Lung microvascular endothelial cell (primary cell): ENCODE measurements at regions not wholly inside any gene's neighbourhood (a gene's known extent, or its start where the extent isn't known, plus 50 kb on each side); places are given as distances from the start of the nearest gene placed in this dataset.
"Not testable (repeated sequence)": the region's sequence is repeated elsewhere in the genome, so short reads cannot be mapped to it uniquely, and the experiment has no call there.

ENCODE experiments used
- DNase-seq, 2 donors: peaks; one replicate each; pipeline versions ENCODE4 v3.0.0 to v3.0.0-alpha.2; 2010; ENCODE audit warnings: low read depth in 2 of 2

DNA sequence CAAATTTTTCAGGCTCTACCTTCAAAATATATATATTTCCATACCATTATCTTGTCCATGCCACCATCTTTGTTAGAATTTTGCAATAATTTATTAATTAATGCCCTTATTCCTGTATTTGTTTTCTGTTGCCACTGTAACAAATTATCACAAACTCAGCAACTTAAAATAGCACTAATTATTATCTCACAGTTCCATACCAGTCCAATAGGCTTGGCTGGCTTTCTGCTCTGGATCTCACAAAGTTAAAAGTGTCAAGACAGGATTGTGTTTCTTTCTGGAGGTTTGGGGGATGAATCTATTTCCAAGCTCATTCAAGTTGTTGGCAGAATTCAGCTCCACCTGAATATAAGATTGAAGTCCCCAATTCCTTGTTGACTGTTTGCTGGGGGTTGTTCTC is 58.6 kb upstream of the SLC38A4 start:
- DNase-seq = no peak

DNA sequence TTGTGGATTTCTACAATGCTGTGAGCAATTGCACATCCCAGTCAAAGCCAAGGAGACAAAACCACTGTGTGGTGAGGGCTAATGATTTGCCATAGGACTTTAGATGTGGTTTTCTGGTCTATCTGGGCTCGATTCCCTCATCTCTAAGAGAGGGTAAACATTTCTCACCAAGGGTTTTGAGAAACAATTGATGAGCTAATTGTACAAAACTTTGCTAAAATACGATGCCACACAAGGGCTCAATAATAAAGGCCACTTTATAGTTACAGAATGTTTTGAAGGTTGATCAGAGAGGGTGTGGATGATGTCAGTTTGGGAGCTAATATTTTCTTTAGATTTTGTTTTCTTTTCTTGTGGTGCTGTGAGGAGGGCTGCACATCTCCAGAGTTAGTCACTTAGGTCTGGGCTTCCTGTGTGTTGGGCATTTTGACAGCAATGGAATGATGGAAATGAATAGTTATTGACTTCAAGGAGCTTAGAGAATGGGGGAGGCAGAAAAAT is 60.8 kb upstream of the SLC38A4 start:
- peak in 1 of 2 donors; percentile 9 for DNase-seq

DNA sequence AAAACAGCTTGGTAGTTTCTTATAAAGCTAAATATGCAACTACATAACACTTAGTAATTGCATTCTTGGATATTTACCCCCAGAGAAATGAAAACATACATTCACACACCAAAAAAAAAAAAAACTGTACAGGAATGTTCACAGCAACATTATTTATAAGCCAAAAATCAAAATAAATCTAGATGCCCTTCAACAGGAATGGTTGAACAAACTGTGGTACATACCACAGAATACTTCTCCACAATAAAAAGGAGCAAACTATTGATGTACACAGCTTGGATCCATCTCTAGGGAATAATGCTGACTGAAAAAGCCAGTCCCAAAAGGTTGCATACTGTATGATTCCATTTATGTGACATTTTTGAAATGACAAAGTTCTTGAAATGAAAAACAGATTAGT is 62.1 kb upstream of the SLC38A4 start:
- DNase-seq = no peak

DNA sequence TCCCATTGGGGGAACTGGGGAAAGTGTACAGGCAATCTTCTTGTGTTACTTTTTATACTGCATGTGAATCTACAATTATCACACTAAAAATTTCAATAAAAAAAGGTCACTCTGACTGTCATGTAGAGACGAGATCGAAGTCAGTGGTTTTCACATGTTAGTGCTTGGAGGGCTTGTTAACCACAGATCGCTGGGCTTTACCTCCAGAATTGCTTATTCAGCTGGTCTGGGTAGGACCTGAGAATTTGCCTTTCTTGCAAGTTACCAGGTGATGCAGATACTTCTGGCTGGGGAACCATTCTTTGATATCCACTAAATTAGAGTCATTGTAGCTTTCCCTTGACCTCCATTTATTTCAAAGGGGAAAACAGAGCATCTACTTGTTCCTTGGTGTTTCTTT is 62.8 kb upstream of the SLC38A4 start:
- no peak for DNase-seq

DNA sequence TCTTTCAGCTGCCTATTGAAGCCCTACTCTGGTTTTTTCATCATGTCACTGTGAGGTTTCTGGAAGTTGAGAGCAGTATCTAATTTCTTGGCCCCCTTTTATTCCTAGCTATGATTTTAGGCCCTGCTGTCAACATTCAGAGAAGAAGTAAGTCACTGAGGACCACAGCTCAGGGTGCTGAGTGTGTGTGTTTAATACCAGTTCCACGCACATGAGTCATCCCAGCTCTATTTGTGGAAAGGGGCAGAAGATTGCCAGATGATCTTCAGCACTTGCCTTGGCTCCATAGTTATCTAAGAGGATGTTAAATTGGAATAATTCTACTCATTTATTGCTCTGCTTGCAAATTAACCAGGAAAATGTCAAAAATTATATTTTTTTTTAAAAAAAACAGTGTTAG is 65.5 kb upstream of the SLC38A4 start:
- no peak for DNase-seq

DNA sequence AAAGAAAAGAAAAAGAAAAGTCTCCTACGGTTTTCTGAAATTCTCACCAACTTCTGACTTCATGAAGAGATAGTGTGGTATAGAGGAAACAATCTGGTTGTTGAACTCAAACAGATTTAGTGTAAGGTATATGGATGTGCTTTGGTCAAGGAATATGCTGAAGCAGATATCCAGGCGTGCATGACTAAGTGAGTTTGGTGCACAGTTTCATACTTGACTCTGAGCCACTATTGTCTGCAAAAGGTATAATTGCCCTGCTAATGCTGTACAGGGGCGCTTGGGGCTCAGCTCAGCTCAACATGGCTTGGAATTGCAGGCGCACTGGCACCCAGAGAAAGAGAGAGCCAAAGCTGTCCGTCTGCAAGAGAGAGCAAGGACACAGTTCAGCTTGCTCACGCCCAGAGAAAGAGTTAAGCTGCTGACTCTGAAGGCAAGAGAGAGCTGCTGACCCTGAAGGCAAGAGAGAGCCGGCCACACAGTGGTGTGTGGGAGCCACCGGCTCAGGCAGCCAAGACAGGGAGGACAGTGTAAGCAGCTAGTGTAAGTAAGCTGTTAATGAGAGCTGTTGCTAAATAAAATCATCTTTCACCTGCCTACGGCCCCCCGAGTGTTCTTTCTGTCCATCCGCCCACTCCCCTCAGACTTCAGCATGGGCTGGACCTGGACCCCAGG is 66.4 kb upstream of the SLC38A4 start:
- DNase-seq = no peak

DNA sequence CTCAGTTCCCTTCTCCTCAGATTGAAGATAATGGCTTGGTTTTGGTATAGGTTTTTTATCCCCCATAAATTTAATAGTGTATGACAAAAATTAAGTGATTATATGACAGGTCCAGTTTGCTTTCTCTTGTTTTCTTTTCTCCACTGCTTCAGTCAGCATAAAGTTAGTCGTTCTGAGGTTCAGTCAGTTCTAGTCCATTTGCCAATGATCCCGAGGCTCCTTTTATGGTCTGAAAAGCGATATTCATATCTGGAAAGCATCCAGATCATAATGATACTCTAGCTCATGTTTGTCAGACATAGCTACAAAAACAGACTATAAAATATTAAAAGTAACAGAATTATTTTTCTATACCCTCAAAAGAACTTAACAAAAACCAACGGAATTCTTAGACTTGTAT is 67.1 kb upstream of the SLC38A4 start:
- no peak for DNase-seq

DNA sequence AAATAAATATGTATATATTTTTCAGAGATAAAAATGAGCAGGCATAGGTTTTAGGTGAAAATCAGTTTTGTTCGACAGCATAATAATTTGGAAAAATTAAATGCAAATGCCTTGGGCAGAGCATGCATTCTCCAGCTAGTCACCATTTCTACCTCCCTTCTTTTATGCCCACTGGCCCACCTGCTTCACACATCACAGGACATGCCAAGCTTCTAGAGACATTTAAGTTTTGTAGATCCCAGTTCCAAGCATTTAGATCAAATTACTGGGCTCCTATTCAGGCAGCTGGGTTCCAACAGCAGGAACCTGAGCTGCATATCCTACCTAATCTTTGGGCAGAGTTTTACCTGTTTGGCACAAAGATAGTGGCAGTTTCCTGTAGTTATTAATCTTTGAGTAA is 67.6 kb upstream of the SLC38A4 start:
- no peak for DNase-seq

DNA sequence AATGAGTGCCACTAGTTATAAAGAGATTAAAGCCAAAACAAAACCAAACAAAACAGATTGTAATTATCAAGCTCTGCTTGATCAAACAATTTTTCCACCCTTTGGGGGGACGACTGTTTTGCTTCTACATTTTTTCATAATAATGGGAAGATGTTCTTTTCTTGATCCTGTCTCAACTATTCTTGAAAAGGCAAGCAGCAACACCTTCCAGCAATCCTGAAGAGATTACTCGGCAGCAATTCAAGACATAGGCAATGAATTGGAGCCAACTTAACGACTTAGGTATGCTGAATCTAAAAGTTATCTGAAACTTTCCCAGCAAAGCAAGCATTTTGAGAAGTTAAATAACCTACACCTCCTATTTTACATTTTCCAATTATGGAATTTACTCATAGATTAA is 69.9 kb upstream of the SLC38A4 start:
- DNase-seq = no peak

DNA sequence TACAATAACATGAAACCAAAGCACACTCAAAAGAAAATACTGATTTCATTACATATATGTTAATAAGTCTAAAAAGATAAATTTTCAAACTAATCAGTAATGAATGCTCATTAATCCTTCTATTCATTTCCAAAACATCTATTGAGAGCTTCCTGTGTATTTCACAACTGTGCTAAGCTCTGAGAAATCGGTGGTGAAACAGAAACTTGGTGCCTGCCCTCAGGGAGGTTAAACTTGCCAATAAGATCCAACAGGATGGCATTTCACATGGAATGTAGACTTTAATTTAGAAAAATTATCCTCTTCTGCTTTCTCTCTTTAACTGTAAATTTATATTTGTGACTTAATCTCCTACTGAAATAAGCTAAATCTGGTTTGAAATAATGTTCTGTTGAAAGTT is 70.9 kb upstream of the SLC38A4 start:
- no peak for DNase-seq

DNA sequence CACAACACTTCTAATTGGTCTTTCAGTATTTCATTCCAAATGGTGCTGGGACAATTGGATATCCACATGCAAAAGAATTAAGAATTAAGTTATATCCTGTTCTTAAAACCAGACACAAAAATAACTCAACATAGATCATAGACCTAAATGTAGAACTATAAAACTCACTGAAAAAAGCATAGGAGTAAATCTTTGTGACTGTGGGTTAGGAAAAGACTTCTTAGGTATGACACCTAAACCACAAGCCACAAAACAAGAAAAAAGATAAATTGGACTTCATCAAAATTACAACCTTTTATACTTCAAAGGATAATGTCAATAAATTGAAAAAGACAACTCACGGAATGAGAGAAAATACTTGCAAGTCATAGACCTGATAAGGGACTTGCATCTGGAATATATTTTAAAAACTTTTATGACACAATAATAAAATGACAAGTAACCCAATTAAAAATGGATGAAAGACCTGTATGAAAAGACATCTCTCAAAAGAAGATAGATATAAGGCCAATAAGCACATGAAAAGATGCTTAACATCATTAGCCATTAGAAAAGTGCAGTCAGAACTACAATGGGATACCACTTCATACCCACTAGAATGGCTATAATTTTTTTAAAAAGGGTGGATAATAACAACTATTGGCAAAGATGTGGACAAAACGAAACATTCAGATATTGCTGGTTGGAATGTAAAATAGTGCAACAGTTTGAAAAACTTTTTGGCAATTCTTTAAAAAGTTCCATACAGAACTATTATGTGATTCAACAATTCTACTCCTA is 72.5 kb upstream of the SLC38A4 start:
- DNase-seq = no peak

DNA sequence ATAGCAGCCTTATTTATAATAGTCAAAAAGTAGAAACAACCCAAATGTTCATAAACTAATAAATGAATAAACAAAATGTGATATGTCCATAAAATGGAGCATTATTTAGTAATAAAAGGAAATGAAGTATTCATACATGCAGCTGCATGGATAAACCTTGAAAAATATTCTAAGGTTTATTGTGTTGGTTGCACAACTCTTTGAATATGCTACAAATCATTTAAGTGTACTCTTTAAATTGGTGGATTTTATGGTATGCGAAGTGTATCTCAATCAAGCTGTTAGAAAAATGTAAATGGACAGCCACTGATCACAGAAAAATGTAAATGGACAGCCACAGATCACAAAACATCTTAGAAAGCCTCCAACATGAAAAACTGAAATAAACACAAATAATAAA is 73.2 kb upstream of the SLC38A4 start:
- no peak for DNase-seq

DNA sequence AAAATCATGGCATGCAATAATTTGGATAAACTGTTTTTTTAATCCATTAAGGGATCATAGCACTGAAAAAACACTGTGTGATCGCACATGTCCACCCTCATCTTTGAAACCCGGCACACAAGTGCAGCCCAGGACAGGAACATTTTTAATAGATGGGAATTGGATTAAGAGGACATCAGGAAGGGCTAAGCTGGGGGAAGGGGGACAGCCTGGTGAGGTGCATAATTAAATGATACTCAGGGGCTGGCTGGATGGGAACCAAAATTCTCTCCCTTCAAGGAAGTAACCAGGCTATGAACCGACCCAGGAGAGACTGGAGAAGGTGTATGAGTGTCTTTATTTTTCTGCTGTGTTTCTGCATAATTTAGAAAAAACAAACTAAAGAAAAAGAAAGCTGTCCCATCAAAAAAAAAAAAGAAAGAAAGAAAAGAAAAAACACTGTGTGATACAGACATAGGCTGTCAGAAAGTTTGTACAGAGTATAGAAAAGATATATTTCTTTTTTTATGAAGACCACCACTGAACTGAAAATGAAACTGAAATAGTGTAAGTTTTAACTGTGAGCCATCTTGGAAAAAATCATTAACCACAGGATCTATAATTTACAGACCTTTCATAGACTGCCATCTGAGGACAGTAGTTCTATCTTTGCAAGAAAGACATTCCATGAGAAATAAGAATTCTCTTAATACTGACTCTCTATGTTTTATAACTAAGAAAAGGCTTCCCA is 75.1 kb upstream of the SLC38A4 start:
- no peak for DNase-seq

DNA sequence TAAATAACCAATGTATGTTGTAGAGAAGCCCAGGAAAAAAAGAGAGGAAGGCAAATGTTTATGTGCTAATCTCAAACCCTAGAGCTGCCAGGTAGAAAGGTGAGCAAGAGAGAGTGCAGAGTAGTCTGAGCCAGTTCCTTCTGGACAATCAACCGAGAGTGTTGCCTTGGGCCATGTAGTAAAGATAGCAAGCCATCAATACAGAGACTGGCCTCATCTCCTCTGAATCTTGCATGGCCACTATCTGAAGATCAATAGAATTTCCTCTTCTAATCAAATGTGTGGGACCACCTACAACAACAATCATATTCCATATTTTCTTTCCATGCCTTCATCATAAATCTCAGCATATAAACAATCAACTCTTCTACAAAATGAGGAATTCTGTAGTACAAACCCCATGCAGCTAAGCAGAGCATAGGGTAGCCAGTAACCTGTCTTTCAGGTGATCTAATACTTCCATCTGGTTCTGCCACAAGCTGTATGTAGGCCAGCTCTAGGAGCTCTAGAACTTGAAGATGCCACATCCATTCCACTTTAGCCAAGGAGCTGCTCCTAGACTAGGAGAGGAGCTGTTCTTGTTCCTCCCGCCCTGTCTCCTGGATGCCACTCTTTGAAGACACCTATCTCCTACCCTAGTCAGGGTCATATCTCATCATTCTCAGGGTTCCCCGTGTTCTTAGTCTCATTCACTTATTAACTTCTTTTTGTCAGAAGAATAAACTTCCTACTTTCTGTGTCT is 75.8 kb upstream of the SLC38A4 start:
- no peak for DNase-seq

DNA sequence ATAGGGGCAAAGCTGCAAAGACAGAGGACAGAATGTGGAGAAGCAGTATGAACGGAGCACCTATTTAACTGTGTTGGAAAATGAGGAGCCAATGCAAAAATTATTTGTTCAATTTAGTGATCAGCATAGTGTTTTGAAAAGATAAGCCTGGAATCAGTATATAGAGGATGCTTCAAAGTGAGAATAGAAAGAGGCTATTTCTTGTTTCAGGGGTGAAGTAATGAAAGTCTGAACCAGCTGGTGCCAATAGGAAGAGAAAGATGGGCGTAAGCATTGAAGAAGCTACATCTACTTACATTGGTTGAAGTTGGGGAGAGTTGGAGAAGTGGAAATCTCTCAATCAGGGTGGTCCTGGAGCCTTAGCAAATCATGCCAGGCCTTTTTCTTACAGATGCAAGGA is 77.3 kb upstream of the SLC38A4 start:
- DNase-seq = no peak

DNA sequence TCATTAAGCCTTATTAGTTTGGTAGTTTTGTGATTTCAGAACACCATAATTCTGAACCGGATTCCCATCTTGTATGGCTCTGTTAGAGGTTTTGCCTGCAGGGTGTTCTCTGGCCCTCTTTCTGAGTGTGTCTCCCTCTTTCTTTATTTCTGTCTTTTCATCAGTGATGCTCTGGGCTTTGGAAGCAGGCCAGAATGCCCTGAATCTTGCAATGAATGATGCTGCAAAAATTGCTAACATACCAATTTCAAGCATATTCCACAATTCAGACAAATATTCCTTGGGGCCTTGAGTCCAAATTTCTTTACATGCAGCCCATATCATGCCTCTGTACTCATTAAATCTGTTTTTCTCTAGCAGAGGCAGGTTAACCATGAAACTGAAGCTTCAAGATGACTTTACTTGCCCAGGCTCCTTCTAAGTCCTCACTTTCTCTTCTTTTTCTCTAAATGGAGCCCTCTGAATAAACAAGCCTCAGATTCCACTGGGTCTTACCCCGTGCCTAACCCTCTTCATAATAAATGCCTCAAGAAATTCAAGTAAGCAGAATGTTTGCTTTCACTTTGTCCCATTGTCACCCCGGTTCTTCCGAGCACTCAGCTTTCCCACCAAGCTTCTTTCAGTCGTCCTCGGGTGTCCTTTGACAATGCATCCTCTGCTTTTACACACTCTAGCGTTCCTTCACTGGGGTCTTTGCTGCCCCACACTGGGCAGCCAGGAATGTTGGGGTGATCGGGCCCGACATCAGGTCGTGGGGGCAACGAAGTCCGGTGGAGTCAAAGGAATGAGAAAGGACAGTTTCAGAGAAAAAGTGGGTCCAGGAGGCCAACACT is 78.8 kb upstream of the SLC38A4 start:
- no peak for DNase-seq

DNA sequence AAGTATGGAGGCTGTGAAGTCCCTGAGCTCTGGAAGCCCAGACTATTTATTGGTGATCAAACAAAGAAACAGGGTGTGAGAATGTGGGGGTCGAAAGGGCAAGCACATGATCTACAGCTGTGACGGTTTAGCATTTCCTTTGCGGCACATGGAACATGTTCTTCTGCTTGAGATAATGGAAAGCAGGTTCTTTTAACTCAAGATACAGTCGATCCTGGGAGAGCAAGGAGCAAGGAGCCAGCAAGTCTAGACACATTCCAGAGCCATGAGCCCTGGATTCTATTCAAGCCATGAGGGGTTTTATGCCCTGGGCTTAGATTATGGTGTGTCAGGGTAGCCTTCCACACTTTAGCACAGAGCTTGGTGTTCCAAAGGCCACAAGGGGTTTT is 79.4 kb upstream of the SLC38A4 start:
- not testable (repeated sequence) for DNase-seq

DNA sequence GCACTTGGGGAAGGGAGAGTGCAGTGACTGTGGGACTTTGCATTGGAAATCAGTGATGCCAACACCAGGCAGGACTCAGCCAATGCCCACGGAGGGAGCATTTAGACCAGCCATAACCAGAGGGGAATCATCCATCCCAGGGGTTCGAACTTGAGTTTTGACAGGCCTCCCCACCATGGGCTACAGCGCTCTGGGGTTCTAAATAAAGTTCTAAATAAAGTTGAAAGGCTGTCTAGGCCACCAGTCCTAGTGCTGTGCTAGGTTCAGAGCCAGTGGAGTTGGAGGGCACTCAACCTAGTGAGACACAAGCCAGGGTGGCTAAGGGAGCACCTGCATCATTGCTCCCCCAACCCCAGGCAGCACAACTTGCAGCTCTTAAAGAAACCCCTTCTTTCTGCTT is 82.0 kb upstream of the SLC38A4 start:
- DNase-seq = no peak

DNA sequence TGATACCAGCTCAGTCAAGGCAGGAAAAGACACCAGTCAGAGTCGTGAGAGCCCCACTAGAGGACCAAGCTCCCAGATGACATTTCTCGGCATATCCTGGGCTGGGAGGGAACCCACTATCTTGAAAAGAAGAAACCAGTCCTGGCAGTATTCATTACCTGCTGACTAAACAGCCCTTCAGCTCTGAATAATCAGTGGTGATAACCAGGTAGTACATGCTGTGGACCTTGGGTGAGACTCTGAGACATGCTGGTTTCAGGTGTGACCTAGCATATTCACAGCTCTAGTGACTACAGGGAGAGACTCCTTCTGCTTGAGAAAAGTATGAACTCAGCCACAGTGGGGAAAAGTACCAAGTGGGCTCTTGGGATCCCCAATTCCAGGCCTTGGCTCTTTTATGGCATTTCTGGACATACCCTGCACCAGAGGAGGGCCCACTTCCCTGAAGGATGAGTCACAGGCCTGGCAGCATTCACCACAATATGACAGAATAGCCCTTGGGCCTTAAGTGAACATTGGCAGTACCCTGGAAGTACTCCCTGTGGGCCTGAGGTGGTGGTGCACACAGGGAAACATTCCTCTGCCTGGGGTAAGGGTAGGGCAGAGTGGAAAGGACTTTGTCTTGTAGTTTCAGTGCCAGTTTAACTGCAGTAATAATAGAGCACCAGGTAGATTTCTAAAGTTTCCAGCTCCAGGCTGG is 82.6 kb upstream of the SLC38A4 start:
- no peak for DNase-seq

DNA sequence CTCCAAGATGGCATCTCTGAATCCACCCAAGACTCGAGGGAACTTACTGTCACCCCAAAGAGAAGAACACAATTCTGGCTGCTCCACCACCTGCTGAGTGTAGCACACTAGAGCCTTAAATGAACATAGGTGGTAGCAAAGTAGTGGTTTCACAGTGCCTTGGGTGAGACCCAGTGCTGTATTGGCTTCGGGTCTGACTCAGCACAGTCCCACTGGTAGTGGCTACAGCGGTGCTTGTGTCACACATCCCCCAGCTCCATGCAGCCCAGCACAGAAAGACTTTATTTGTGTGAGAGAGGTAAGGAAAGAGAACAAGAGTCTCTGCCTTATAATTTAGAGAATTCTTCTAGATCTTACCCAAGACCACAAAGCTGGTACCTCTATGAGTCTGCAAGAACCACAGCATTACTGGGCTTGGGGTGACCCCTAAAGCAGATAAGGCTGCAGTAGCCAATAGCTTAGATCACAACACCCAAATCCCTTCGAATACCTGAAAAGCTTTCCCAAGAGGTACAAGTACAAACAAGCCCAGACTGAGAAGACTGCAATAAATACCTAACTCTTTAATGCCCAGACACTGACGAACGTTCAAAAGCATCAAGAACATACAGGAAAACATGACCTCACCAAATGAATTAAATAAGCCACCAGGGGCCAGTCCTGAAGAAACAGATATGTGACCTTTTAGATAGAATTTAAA is 83.3 kb upstream of the SLC38A4 start:
- DNase-seq = no peak
